ENCODE measurements at regions not wholly inside any gene's neighbourhood (a gene's known extent, or its start where the extent isn't known, plus 50 kb on each side); places are given as distances from the start of the nearest gene placed in this dataset.

- TF ChIP-seq, protein P1, sequence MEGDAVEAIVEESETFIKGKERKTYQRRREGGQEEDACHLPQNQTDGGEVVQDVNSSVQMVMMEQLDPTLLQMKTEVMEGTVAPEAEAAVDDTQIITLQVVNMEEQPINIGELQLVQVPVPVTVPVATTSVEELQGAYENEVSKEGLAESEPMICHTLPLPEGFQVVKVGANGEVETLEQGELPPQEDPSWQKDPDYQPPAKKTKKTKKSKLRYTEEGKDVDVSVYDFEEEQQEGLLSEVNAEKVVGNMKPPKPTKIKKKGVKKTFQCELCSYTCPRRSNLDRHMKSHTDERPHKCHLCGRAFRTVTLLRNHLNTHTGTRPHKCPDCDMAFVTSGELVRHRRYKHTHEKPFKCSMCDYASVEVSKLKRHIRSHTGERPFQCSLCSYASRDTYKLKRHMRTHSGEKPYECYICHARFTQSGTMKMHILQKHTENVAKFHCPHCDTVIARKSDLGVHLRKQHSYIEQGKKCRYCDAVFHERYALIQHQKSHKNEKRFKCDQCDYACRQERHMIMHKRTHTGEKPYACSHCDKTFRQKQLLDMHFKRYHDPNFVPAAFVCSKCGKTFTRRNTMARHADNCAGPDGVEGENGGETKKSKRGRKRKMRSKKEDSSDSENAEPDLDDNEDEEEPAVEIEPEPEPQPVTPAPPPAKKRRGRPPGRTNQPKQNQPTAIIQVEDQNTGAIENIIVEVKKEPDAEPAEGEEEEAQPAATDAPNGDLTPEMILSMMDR (optimal IDR thresholded peaks at IDR 0.05 in 1 of 3, IDR thresholded peaks at IDR 0.05 in 1 of 3, conservative IDR thresholded peaks at IDR 0.05 in 1 of 3; ENCODE audit: extremely low read depth in 1 of 3, insufficient read depth in 2 of 3, low read length in 3 of 3) = no peak
- no peak for TF ChIP-seq EZH2 (IDR thresholded peaks at IDR 0.05; ENCODE audit: low read length)
Observed at GRCh38 chr2:67752969-67753368, 309.8 kb downstream of the C1D start.
